Heart right ventricle (tissue), 16 donors: ENCODE measurements at regions not wholly inside any gene's neighbourhood (a gene's known extent, or its start where the extent isn't known, plus 50 kb on each side); places are given as distances from the start of the nearest gene placed in this dataset.

Experiments
- ATAC-seq, 8 donors: fragments of 200-7000 bp; cut with Tn5 transposase; one replicate each; pipeline ENCODE4 v1.9.1; 2020; ENCODE audit warnings: mild to moderate bottlenecking in 8 of 8, moderate library complexity in 8 of 8, moderate number of reproducible peaks in 1 of 8
- DNase-seq, 2 donors: peaks; one replicate each; pipeline ENCODE4 v3.0.0-alpha.2; 2020
- H3K27ac ChIP-seq, 10 donors: fragments of 200-600 bp; sonication (generic) in 2 of 10; one replicate each; pipeline versions ENCODE4 v1.5.0 to v1.8.0; 2020 to 2022; ENCODE audit warnings: mild to moderate bottlenecking in 3 of 10
- H3K27me3 ChIP-seq, 7 donors: fragments of 200-600 bp; one replicate each; pipeline ENCODE4 v1.8.0; 2021 to 2022; ENCODE audit warnings: mild to moderate bottlenecking in 2 of 7
- H3K36me3 ChIP-seq, 9 donors: fragments of 200-600 bp; sonication (generic) in 1 of 9; one replicate each; pipeline versions ENCODE4 v1.5.0 to v1.8.0; 2020 to 2022; ENCODE audit warnings: mild to moderate bottlenecking in 2 of 9
- H3K4me1 ChIP-seq, 9 donors: fragments of 200-600 bp; sonication (generic) in 1 of 9; one replicate each; pipeline versions ENCODE4 v1.5.0 to v1.8.0; 2020 to 2022; ENCODE audit warnings: mild to moderate bottlenecking in 4 of 9
- H3K4me3 ChIP-seq, 10 donors: fragments of 200-600 bp; sonication (generic) in 2 of 10; one replicate each; pipeline versions ENCODE4 v1.5.0 to v1.8.0; 2020 to 2022; ENCODE audit warnings: mild to moderate bottlenecking in 7 of 10, moderate library complexity in 2 of 10
- H3K9me3 ChIP-seq, 11 donors: fragments of 200-600 bp in 10 of 11; sonication (generic) in 2 of 11; one replicate each; pipeline versions ENCODE4 v1.5.0 to v1.8.0; 2013 to 2022; ENCODE audit warnings: mild to moderate bottlenecking in 2 of 11, control low read depth in 1 of 11, moderate library complexity in 1 of 11
- CTCF ChIP-seq, 9 donors: fragments of 200-600 bp; sonication (generic) in 2 of 9; IDR thresholded peaks; one replicate each; pipeline versions ENCODE4 v1.5.0 to v1.8.0; 2021 to 2022; ENCODE audit warnings: antibody characterized with exemption in 9 of 9, mild to moderate bottlenecking in 5 of 9, moderate library complexity in 1 of 9
- WGBS, 2 donors: extraction: QIAGEN DNeasy Blood & Tissue Kit; methylation state at CpG; one replicate each; pipeline ENCODE4 v1.1.7; 2013; ENCODE audit warnings: inconsistent platforms in 1 of 2; 5-methylcytosine and 5-hydroxymethylcytosine counted together
- intact Hi-C, 10 donors: fragments of 100-400 bp; cut with DNase I; formaldehyde crosslinking; loops; one replicate each; pipeline versions ENCODE4 v1.11.1 to v1.14.2; 2022
- donor health status: Arrhythmogenic right ventricular cardiomyopathy.
- donor health status: ischemic (EF 13 %, LVEDD 7.1; RV severe dilation, severe dysfunction).
- donor health status: healthy with polysubstance abuse.
- donor health status: DM: no; HTN: yes; CAD: no.
- donor health status: DM: no; HTN: no; CAD: no.
- donor health status: ischemic (EF 25% LVEDD 6.9; RV normal size, moderate dysfunction).
- donor health status: ischemic (EF 25% LVEDD 5.7; RV mildly dilated, moderate dysfunction).
- donor health status: healthy.
- donor health status: DM: yes; HTN: yes; CAD: no.
- donor health status: Ischemic cardiomyopathy.
- donor health status: ischemic (EF 35%, LVEDD 5.7; RV mildly dilated, moderate dysfunction).
- donor health status: nonischemic (EF 11% LVEDD 7.7; RV severe dilation, severe dysfunction).
- donor health status: DM: yes; HTN: yes; CAD: no.
- donor health status: PGD.
- donor health status: ischemic (EF 29% LVEDD 5.4; RV normal size, mild dysfunction).
- donor health status: nonischemic (EF 23%, LVEDD 6.1; RV moderate dilation, normal function).

GRCh38 chr16:16868727-16869126 is 489.8 kb downstream of the NPIPA7 start:
- WGBS, 2 donors: 51 to 60% methylated on average over 2 of the region's 2 CpGs
- Histone ChIP-seq H3K4me3 (no peak overlapping the region), H3K9me3 (no peaks in the 10 kb centered on the region), H3K4me1 (peaks cover 0 to 23% (median 5%) of the 10 kb centered on the region in 9 donors), H3K27ac (no peak overlapping the region), H3K36me3 (no peaks in the 10 kb centered on the region), H3K27me3 (peaks cover 0 to 7% (median 0%) of the 10 kb centered on the region in 7 donors)
- intact Hi-C loops: loop anchor here in 4 of 10 donors (10.0 kb wide), 4 partner anchors 426 to 706 kb away; partner anchors contain the start of gene XYLT1 (in 1 of the 4)
- no peak for TF ChIP-seq CTCF (IDR thresholded peaks at IDR 0.05)
- no peak for ATAC-seq
- DNase-seq: no peak

GRCh38 chr16:16869746-16870145 is 490.8 kb downstream of the NPIPA7 start:
- no peak for ATAC-seq
- Histone ChIP-seq H3K27ac (no peak overlapping the region), H3K36me3 (no peaks in the 10 kb centered on the region), H3K4me1 (peaks cover 0 to 13% (median 1%) of the 10 kb centered on the region in 9 donors), H3K4me3 (no peak overlapping the region), H3K27me3 (peaks cover 0 to 9% (median 3%) of the 10 kb centered on the region in 7 donors), H3K9me3 (no peaks in the 10 kb centered on the region)
- intact Hi-C loops: loop anchor here in 4 of 10 donors (10.0 kb wide), 4 partner anchors 425 to 705 kb away; partner anchors contain the start of gene XYLT1 (in 1 of the 4)
- no peak for DNase-seq
- TF ChIP-seq CTCF (IDR thresholded peaks at IDR 0.05): no peak
- 59 to 71% methylated on average over 5 of the region's 5 CpGs for WGBS, 2 donors

GRCh38 chr16:16871196-16871595 is 492.3 kb downstream of the NPIPA7 start:
- 37 to 48% methylated on average over 9 of the region's 9 CpGs for WGBS, 2 donors
- H3K27ac ChIP-seq: no peak overlapping the region
- no peak overlapping the region for H3K4me3 ChIP-seq
- intact Hi-C loops: no loop called here
- no peaks in the 10 kb centered on the region for H3K36me3 ChIP-seq
- H3K9me3 ChIP-seq: no peaks in the 10 kb centered on the region
- no peak for TF ChIP-seq CTCF (IDR thresholded peaks at IDR 0.05)
- no peak for ATAC-seq
- H3K4me1 ChIP-seq: peaks cover 0 to 8% (median 0%) of the 10 kb centered on the region in 9 donors
- H3K27me3 ChIP-seq: peaks cover 0 to 10% (median 3%) of the 10 kb centered on the region in 7 donors
- no peak for DNase-seq

GRCh38 chr16:16877061-16877460 is 498.1 kb downstream of the NPIPA7 start:
- WGBS, 2 donors: 73 to 77% methylated on average over 2 of the region's 2 CpGs
- intact Hi-C loops: no loop called here
- H3K36me3 ChIP-seq: no peaks in the 10 kb centered on the region

More at GRCh38 chr16:16877061-16877460, 498.1 kb downstream of the NPIPA7 start:
- no peak overlapping the region for H3K4me3 ChIP-seq
- H3K4me1 ChIP-seq: no peaks in the 10 kb centered on the region
- TF ChIP-seq CTCF (IDR thresholded peaks at IDR 0.05): no peak
- DNase-seq: no peak
- H3K27ac ChIP-seq: no peak overlapping the region
- H3K27me3 ChIP-seq: peaks cover 0 to 18% (median 7%) of the 10 kb centered on the region in 7 donors
- no peaks in the 10 kb centered on the region for H3K9me3 ChIP-seq
- no peak for ATAC-seq
